GM18907 (cell line): ENCODE measurements at regions not wholly inside any gene's neighbourhood (a gene's known extent, or its start where the extent isn't known, plus 50 kb on each side); places are given as distances from the start of the nearest gene placed in this dataset.
A peak's percentile ranks its signal among the peaks of the same experiment; 100 is the strongest.
"Not testable (repeated sequence)": the region's sequence is repeated elsewhere in the genome, so short reads cannot be mapped to it uniquely, and the experiment has no call there.

Source experiments
- ATAC-seq: cut with Tn5 transposase; IDR thresholded peaks from one replicate; pipeline ENCODE4 v1.9.1; 2021; ENCODE audit warnings: mild to moderate bottlenecking, moderate library complexity; ENCODE audit not compliant: unreplicated experiment

DNA sequence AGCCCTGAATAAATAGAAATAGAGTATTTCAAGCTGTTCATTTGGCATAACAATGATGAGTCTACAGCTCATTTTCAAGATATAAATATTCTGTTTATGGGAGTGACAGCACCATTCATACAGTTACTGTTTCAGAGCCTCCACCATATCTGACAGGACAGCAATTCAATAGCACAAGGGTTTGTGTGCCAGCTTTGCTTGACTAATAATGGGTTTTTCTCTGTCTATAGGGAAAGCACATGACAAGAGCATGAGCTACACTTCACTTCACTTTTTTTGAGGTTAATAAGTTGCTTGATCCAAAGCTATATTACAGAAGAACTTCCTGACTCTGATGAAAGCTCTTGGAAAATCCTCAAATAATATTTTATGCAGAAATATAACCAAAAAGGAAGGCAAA lies 297.1 kb downstream of the RPIA start:
- not testable (repeated sequence) for ATAC-seq

DNA sequence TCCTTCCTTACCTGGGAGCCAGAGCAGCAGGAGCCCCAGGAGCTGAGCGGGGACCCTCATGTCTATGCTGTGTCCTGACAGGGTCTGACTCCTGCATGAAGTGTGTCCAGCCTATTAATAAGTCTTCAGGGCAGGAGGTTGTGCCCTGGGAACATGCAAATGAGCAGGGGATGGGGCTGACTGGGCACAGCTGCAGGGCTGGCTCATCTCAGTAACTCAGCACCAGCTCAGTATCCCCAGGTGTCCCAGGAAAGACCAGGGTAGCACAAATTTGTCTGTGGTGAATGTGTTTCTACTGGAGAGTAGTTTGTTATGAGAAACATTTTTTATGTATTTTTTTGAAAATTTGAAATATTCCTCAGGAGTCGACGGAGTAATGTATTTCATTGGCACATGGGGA lies 301.3 kb downstream of the RPIA start:
- ATAC-seq: not testable (repeated sequence)

DNA sequence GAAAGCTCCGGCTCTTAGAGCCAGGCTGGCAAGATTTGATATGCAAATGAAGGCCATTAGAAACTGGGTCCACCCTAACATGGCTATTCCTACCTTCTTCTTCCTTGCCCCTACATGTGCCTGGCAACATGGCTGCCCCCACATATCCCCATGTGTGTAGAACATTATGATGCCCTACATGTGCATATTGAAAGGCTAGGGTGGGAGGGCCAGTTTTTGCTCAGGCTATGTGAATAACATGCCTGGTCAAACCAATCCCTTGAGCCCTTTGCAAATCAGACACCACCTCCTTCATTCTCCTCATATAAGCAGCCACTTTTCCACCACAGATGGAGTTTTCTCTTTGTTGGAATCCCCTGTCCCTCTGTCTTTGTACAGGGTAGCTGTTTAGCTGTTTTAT lies 303.4 kb downstream of the RPIA start:
- ATAC-seq: not testable (repeated sequence)

DNA sequence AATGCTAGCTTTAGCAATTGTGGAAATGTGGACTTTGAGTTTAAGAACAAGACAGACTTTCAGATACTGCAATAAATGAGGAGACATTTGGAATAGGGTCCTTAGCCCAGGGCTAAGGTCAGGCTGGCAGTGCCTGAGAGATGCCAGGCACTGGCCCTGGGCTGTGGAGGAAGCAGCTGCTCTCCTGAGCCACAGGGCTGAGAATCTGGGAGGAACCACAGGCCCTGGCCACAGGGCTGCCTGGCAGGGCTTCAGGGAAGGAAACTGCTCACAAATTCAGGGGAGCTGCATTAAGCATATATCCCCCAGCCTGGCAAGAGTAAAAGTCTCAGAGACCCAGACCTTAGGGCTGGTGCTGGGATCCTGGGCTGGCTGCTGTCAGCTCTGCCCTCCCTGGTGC lies 305.1 kb downstream of the RPIA start:
- ATAC-seq: not testable (repeated sequence)

DNA sequence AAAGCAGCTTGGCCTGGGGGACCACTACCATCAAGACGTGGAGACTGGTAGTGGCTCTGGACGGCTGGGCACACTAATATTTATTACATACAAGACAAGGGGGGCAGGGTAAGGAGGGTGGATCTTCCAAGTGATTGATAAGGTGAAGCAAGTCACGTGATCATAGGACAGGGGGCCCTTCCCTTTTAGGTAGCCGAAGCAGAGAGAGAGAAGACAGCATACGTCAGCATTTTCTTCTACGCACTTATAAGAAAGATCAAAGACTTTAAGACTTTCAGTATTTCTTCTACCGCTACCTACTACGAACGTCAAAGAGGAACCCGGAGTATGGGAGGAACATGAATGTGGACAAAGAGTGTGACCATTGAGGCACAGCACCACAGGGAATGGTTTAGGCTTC lies 307.9 kb downstream of the RPIA start:
- no peak for ATAC-seq

DNA sequence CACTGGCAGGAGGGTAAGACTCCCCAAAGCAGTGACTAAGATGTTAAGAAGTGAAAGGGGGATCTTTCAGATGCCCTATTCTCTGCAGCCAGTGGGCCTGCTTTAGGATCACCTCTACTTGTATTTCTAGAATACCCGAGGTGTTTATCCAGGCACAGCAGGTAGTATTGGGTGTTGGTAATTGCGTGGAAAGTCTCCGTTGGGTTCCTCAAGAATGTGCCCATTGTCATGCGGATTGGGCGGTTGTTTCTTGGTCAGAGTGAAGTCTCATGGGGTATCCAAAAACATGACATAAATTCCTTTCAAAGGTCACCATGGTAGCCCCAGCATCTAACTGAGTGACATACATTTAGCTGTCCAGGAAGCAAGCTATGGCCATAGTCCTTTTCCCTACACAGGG lies 308.8 kb downstream of the RPIA start:
- no peak for ATAC-seq

DNA sequence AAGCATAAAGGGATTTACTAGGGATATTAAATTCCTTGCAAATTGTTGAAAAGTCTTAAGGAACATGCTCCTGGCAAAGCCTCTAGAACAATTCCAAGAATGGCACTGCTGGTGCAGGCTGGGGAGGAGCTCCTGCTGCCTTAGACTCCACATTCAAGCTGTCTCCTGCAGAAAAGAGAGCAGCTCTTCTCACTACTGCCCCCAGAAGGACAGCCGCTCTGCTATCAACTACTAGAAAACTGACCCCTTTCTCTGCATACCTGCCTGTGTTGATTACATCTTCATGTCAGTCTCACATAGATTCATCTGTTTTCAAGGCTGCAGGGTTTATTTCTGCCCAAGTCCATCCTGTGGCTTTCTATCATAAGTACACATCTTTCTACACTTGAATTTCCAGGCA lies 312.8 kb downstream of the RPIA start:
- ATAC-seq: not testable (repeated sequence)

DNA sequence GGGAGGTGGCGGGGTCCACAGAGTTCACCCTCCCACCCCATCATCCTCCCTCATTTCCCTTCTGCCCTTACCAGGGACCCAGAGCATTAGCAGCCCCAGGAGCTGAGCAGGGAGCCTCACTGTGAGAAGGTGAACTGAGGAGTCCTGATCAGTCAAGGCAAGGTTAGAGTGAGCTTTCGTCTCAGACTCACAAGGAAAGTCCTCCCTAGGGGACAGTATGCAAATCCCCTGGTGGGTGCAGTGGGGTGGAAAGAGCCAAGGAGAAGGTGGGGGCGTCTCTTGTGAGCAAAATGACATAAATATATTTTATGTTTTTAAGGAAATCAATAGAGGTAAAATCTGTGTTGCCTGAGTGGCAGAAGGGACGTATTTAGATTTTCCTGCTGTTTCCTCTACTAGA lies 329.1 kb downstream of the RPIA start:
- not testable (repeated sequence) for ATAC-seq

DNA sequence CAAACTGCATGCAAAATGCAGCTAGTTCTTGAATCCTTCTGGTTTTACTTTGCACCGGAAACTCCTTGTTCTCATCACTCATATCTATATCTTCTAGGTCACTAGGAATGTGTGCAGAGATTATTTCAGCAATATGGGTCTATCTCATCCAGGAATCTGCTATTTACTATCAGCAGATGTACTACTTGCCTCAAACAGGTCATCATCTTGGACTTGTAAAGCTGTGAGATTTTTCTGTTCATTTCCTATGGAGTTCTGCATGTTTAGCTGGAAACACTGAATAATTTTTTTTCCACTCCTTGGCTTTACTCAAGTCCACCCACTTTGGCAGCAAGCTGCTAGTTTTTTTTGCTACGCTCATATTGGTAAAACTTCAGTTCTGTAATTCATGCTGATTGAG lies 334.8 kb downstream of the RPIA start:
- ATAC-seq: not testable (repeated sequence)

DNA sequence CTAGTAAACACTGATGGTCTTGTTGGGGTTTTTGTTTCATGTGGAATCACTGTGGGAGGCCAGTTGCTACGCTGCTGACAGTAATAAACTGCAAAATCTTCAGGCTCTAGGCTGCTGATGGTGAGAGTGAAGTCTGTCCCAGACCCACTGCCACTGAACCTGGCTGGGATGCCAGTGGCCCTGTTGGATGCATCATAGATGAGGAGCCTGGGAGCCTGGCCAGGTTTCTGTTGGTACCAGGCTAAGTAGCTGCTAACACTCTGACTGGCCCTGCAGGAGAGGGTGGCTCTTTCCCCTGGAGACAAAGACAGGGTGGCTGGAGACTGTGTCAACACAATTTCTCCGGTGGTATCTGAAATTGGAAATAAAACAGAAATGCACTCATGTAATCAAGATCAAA lies 335.6 kb downstream of the RPIA start:
- not testable (repeated sequence) for ATAC-seq

DNA sequence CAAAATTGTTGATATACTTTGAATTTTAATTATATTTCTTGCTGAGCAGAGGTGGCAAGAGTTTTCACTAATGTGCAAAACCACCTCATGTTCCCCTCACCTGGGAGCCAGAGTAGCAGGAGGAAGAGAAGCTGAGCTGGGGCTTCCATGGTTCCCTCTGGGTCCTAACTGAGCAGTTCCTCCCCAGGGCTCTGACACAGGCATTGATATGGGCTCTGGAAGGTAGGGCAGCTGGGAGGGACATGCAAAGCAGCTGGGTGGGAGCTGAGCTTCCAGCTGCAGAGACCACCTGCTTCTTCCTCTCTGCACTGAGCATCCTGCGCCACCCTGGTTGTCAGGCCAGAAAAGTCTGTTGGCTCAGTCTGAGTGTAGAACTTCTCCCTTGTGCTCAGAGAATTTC lies 336.1 kb downstream of the RPIA start:
- ATAC-seq: not testable (repeated sequence)

DNA sequence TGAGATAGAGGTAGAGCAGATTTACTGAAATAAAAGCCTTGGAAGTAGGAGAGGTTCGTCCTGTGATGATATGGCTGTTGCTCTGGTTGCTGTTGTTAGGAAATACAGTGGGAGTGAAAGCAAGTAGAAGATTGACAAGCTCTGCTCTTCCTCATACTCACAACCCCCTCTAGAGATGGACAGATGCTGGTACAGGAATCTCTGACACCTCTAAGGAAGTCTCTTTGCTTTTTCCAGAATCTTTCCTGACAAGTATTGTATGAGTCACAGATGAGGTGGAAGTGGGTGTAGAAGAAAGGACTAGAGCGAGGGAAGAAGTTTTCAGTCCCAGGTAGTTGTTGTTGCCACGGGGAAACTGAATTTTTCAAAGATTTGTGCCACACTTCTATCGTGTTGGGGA lies 337.8 kb downstream of the RPIA start:
- ATAC-seq: not testable (repeated sequence)

DNA sequence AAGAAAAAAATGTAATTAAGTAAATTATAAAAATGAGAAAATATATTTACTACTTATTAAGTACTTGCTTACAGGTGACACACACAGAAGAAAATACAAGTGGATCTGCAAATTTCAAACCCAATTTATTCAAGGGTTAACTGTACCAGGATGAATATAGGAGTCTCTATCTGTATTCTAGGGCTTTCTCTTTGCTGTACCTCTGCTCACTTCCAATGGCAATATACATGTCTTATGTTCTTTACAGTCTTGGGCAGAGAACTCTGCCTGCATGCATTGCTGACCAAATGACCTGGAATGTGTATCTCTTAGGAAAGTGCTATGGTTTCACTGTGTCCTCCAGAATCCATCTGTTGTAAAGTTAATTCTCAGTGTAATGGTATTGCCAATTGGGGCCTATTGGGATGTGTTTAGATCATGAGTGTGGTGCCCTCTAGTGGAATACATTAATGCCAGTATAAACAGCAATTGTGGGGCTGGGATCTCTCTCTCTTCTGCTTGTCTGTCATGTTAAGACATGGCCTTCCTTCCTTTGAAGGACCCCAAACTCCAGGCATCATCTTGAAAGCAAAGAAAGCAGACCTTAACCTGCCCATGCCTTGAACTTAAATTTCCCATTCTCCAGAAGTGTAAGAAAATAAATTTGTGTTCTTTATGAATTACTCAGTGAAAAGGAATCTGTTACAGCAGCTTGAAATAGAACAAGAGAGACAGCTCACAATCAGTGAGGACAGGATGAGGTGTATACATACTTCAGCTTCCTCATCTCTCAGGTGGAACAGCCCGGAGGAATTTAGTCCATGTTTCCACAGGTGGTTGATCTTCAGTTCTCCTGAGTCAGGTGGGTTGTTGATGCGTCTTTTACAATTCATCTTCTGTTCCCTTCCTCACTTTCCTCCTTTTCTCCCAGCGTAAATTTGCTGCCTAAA lies 356.9 kb downstream of the RPIA start:
- ATAC-seq: peak; percentile 97

DNA sequence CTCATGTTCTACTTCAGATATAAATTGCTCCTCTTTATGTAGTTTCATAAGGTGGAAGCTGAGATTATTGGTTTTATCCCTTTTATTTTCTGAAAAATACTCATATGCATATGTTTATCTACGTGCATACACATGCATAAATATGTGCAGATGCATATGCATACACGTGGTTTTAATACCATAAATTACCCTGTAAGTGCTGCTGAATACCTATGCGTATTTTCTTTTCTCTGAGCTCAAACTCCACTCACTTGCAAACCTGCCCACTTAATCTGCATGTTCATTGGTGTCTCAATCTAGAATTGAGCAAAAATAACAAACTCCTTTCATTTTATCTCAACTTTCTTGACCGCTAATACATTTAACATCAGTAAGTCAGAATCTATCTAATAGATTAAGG lies 367.1 kb downstream of the RPIA start:
- ATAC-seq: not testable (repeated sequence)

DNA sequence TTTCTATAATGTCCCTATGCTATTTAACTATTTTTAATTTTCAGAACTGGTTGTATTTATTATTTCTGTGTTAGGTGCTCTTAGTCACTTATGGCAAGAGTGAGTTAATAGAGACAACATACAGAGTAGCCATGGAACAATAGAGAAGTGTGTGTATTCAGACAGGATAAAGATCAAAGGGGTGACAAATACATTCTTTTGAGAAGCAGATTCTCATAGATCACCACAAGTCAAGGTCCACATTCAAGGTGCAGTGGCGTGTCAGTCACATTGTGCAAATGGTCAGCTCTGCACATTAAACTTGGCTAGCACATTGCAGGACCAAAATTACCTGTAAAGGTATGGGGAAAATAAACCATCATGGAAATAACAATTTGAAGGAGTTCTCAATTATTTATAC lies 369.7 kb downstream of the RPIA start:
- not testable (repeated sequence) for ATAC-seq

DNA sequence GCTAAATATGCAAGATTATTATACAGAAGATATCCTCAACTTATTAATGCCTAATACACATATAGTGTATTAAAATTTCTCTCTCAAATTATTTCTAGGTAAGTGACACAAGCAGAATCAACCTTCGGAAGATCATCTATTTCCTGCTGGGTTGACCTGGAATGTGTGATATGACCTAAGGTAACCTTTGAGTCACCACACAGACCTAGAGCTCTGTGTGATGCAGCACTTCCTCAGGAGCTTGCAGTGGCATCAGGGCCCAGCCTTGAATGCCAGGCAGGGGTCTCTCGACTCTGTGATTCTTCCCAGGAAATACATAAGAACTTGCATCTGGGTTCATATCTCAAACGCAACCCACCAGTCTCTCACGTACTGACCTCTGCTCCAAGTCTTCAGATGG lies 385.3 kb downstream of the RPIA start:
- ATAC-seq: not testable (repeated sequence)

DNA sequence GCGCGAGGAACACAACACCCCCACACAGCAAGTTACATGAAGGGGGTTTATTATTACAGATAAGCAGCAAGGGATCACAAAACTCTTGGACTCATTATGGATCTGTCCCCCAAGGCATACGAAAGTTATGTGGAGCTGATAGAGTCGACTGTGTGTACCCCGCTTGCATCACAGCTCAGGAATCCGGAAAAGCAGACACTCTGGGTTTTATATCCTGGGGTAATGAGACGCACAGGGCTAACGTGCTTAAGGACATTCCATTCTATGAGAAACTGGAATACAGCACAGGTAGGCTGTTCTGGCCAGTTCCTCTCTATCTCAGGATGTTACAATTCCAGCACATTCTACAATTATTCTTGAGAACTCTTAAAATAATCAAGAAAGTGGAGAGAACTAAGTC lies 401.4 kb downstream of the RPIA start:
- not testable (repeated sequence) for ATAC-seq

DNA sequence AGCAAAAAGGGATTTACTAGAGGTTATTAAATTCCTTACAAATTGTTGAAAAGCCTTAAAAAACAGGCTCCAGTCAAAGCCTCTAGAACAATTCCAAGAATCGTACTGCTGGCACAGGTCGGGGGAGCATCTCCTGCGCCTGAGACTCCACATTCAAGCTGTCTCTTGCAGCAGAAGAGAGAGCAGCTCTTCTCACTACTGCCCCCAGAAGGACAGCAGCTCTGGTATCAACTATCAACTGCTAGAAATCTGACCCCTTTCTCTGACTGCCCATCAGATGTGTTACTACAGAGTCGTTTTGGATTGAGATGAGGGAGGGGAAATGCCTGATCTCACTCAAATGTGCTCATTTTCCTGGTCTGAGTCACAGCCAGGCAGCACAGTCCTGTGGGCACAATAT lies 403.6 kb downstream of the RPIA start:
- ATAC-seq: not testable (repeated sequence)

DNA sequence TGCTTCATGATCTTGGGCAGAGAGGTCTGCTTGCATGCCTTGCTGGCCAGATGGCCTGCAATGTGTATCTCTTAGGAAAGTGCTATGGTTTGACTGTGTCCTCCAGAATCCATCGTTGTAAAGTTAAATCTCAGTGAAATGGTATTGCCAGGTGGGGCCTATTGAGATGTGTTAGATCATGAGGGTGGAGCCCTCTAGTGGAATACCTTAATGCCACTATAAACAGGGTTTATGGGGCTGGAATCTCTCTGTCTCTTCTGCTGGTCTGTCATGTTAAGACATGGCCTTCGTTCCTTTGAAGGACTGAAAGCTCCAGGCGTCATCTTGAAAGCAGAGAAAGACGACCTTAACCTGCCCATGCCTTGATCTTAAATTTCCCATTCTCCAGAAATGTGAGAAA lies 411.1 kb downstream of the RPIA start:
- ATAC-seq: not testable (repeated sequence)

DNA sequence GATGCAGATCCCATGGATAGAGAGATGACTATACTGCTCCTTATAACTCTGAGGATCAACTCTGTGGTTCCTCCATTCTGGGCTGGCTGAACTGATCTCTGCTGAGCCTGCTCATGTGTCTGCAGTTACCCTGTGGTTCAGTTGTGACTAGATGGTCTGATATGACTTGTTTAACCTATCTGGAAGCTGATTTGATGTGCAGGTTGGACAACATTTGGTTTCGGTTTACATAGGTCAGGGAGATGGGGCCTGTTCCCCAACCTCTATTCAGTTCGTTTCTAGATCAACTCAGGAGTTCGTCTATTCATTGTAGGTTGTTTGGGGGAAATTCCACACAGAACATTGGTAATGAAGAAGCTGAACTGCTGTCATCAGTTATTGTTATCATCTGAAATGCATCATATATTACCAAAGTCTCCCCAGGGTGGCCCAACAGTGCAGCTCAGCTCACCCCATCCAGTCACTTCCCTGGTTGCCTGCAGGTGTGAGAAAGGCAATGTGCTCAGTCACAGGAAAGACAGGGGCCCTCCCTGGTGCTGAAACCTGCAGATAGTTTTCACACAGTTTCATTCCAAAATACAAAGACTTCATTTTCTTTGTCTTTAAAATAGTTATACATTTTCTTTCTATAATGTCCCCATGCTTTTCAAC lies 415.0 kb downstream of the RPIA start:
- ATAC-seq: peak; percentile 57

DNA sequence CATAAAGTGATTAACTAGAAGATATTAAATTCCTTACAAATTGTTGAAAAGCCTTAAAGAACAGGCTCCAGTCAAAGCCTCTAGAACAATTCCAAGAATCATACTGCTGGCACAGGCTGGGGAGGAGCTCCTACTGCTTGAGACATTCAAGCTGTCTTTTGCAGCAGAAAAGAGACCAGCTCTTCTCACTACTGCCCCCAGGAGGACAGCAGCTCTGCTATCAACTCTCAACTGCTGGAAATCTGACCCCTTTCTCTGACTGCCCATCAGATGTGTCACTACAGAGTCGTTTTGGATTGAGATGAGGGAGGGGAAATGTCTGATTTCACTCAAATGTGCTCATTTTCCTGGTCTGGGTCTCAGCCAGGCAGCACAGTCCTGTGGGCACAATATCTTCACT lies 421.0 kb downstream of the RPIA start:
- not testable (repeated sequence) for ATAC-seq

DNA sequence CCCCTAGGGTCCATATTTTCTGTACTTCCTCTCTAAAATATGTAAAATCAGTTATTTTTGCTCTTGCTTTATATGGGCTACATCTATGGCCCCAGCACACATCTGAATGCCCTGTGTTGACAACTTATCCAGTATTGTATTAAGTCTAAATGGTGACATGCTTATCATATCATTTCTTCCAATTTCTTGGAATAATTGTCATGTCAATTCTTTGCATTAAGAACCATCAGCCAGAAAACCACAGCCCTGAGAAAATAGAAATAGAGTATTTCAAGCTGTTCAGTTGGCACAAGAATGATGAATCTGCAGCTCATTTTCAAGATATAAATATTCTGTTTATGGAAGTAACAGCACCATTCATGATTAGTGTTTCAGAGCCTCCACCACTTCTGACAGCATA lies 421.8 kb downstream of the RPIA start:
- ATAC-seq: not testable (repeated sequence)
